GM12875 (cell line): ENCODE measurements at regions not wholly inside any gene's neighbourhood (a gene's known extent, or its start where the extent isn't known, plus 50 kb on each side); places are given as distances from the start of the nearest gene placed in this dataset.

Source experiments
- H3K4me3 ChIP-seq: one replicate; pipeline ENCODE4 v1.5.1; 2011; ENCODE audit warnings: low read depth, low read length, control low read depth
- CTCF ChIP-seq: IDR thresholded peaks from 2 replicates; pipeline ENCODE4 v1.5.1; 2011; ENCODE audit warnings: low read depth, mild to moderate bottlenecking, control low read depth, inconsistent platforms, low read length, moderate library complexity, borderline replicate concordance; ENCODE audit not compliant: insufficient read depth

- no peak for TF ChIP-seq CTCF
- H3K4me3 ChIP-seq: no peak overlapping the region
Observed at GRCh38 chr13:109870274-109870673, 83.9 kb upstream of the IRS2 start.

GRCh38 chr13:109869312-109870237 is 83.2 kb upstream of the IRS2 start:
- H3K4me3 ChIP-seq: no peak overlapping the region

GRCh38 chr13:109868578-109869311 is 82.4 kb upstream of the IRS2 start:
- no peak for TF ChIP-seq CTCF
- H3K4me3 ChIP-seq: no peak overlapping the region

More at GRCh38 chr13:109869312-109870237, 83.2 kb upstream of the IRS2 start:
- TF ChIP-seq CTCF: no peak

GRCh38 chr13:109867766-109868165 is 81.4 kb upstream of the IRS2 start:
- no peak for TF ChIP-seq CTCF
- no peak overlapping the region for H3K4me3 ChIP-seq

GRCh38 chr13:109862627-109863026 is 76.2 kb upstream of the IRS2 start:
- no peak for TF ChIP-seq CTCF

GRCh38 chr13:109859898-109860297 is 73.5 kb upstream of the IRS2 start:
- no peak for TF ChIP-seq CTCF

More at GRCh38 chr13:109862627-109863026, 76.2 kb upstream of the IRS2 start:
- no peak overlapping the region for H3K4me3 ChIP-seq

More at GRCh38 chr13:109859898-109860297, 73.5 kb upstream of the IRS2 start:
- no peak overlapping the region for H3K4me3 ChIP-seq
